ENCODE measurements at regions not wholly inside any gene's neighbourhood (a gene's known extent, or its start where the extent isn't known, plus 50 kb on each side); places are given as distances from the start of the nearest gene placed in this dataset.

- TF ChIP-seq CTCF (conservative IDR thresholded peaks at IDR 0.05 in 1 of 2, IDR thresholded peaks at IDR 0.05 in 1 of 2; ENCODE audit: extremely low read depth in 1 of 2, insufficient read depth in 1 of 2, low read depth in 1 of 2, low read length in 2 of 2) (no peak), EZH2 (IDR thresholded peaks at IDR 0.05; ENCODE audit: borderline replicate concordance, low read length) (no peak)
Observed at GRCh38 chr1:115564201-115564600, 77.6 kb upstream of the VANGL1 start.

Measured in mammary epithelial cell (primary cell).